Astrocyte of the spinal cord (primary cell): ENCODE measurements at regions not wholly inside any gene's neighbourhood (a gene's known extent, or its start where the extent isn't known, plus 50 kb on each side); places are given as distances from the start of the nearest gene placed in this dataset.
"Not testable (repeated sequence)": the region's sequence is repeated elsewhere in the genome, so short reads cannot be mapped to it uniquely, and the experiment has no call there.

Source experiments
- DNase-seq: peaks from one replicate; pipeline ENCODE4 v3.0.0; 2011; ENCODE audit warnings: low read depth, low spot score
- H3K4me3 ChIP-seq: 2 replicates; pipeline ENCODE4 v1.5.1; 2011; ENCODE audit warnings: low read depth, mild to moderate bottlenecking, low read length, moderate library complexity
- CTCF ChIP-seq: IDR thresholded peaks from 2 replicates; pipeline ENCODE4 v1.5.1; 2012; ENCODE audit warnings: low read depth, mild to moderate bottlenecking, low read length, inconsistent platforms
- in situ Hi-C: cut with HindIII; loops from 2 replicates; pipeline ENCODE4 v1.10.0; 2017; ENCODE audit warnings: low sequenced_read_pairs

- H3K4me3 ChIP-seq, in situ Hi-C loops, DNase-seq: not testable (repeated sequence)
Measured at GRCh38 chr7:39798077-39798476, 152.0 kb upstream of the CDK13 start.

GRCh38 chr7:39808796-39809481, 141.1 kb upstream of the CDK13 start:
- no peak overlapping the region for H3K4me3 ChIP-seq
- in situ Hi-C loops: no loop called here
- DNase-seq: no peak
- TF ChIP-seq CTCF: no peak

GRCh38 chr7:39810204-39810642, 139.8 kb upstream of the CDK13 start:
- no peak for TF ChIP-seq CTCF
- in situ Hi-C loops: no loop called here
- no peak for DNase-seq
- H3K4me3 ChIP-seq: no peak overlapping the region

GRCh38 chr7:39810710-39811109, 139.3 kb upstream of the CDK13 start:
- H3K4me3 ChIP-seq: no peak overlapping the region
- no peak for DNase-seq
- no peak for TF ChIP-seq CTCF
- in situ Hi-C loops: no loop called here

GRCh38 chr7:39811161-39811614, 138.9 kb upstream of the CDK13 start:
- no peak overlapping the region for H3K4me3 ChIP-seq
- no peak for TF ChIP-seq CTCF
- in situ Hi-C loops: no loop called here
- DNase-seq: peak; percentile 13

GRCh38 chr7:39816462-39817060, 133.5 kb upstream of the CDK13 start:
- no peak overlapping the region for H3K4me3 ChIP-seq
- in situ Hi-C loops: no loop called here
- DNase-seq: no peak
- TF ChIP-seq CTCF: no peak

- DNase-seq: no peak
- no peak overlapping the region for H3K4me3 ChIP-seq
- in situ Hi-C loops: no loop called here
- TF ChIP-seq CTCF: no peak
Measured at GRCh38 chr7:39819514-39819913, 130.5 kb upstream of the CDK13 start.
